ENCODE measurements at regions not wholly inside any gene's neighbourhood (a gene's known extent, or its start where the extent isn't known, plus 50 kb on each side); places are given as distances from the start of the nearest gene placed in this dataset.

DNA sequence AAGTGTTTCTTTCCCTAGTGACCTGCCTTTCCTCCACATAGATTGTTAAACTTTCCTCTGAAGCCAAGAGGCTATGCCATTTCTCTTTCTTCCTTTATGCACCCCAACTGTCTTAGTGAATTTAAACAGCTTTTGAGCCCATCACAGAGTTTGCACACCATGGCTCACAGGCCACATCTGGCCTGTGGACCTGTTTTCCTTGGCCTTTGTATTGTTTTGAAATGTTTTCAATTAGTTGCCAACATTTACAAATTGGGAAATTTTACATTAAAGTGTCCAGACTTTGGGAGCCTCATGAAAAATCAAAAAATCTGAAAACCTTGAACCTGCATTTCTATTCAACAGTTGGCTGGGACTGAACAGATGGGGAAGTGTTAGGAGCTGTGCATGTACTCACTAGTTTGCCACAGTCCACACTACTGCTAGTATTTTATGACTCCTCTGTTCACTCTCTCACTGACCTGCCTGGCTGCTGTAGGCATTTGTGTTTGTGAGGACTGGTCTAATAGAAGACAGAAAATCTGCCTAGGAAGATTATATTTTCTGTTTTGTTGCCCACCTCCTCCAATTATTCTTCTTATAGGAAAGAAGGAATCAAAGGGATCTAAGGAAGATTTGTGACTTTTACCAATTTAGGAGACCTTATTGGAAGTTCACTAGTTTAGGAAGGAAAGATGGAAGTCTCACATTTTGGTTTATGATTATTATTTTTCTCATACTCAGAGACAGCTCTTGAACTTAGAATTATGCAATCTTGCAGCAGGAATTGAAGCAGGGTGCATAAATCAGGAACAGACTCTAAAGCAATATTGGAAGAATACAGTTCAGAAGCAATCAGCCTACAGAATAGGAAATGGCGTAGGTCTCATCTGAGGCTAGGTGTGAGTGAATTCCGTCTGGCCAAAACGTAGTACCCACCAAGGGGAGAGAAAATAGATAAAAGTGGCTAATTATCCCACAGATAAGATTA lies 134.7 kb downstream of the HLX start:
- TF ChIP-seq, protein P1, sequence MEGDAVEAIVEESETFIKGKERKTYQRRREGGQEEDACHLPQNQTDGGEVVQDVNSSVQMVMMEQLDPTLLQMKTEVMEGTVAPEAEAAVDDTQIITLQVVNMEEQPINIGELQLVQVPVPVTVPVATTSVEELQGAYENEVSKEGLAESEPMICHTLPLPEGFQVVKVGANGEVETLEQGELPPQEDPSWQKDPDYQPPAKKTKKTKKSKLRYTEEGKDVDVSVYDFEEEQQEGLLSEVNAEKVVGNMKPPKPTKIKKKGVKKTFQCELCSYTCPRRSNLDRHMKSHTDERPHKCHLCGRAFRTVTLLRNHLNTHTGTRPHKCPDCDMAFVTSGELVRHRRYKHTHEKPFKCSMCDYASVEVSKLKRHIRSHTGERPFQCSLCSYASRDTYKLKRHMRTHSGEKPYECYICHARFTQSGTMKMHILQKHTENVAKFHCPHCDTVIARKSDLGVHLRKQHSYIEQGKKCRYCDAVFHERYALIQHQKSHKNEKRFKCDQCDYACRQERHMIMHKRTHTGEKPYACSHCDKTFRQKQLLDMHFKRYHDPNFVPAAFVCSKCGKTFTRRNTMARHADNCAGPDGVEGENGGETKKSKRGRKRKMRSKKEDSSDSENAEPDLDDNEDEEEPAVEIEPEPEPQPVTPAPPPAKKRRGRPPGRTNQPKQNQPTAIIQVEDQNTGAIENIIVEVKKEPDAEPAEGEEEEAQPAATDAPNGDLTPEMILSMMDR (IDR thresholded peaks at IDR 0.05; ENCODE audit: poor library complexity, severe bottlenecking), result no peak
- H3K27me3 ChIP-seq (ENCODE audit: insufficient read depth, poor library complexity, severe bottlenecking), result no peaks in the 10 kb centered on the region
- H3K4me1 ChIP-seq (ENCODE audit: insufficient read depth, poor library complexity, severe bottlenecking), result no peaks in the 10 kb centered on the region
- H3K27ac ChIP-seq (ENCODE audit: poor library complexity, severe bottlenecking), result no peak overlapping the region
- H3K9me3 ChIP-seq (ENCODE audit: severe bottlenecking), result no peaks in the 10 kb centered on the region
- H3K36me3 ChIP-seq (ENCODE audit: low read depth), result no peaks in the 10 kb centered on the region
- no peak overlapping the region for H3K4me3 ChIP-seq (ENCODE audit: severe bottlenecking)
- ATAC-seq (ENCODE audit: low read depth), result no peak
- no peak for DNase-seq (ENCODE audit: low spot score)

DNA sequence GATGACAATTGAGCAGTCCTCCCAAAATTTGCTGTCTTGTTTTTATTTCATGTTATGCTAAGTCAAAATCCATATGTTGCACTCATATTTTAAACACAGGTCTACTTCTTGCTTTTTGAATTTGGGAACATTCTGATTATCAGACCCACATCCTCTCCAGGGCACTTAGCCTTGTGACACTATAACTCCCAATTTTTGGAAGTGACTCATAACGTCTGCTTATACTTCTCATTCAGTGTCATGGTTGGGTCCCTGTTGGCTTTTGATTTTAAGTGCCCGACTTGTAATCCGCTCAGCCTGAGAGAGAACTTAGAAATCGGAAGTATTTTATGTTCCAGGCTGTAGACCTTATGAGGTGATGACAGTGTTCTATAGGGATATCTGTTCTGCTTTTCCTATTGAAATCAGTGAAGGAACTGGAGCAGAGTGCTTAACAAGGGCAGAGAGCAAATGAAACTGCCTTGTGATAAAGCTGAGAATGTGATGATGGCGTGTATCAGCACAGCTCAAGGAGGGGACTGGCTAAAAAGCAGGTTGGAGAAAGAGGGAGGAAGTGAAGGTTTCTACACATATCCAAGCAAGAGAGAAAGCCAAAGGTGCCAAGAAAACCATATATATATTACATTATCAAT lies 136.0 kb downstream of the HLX start:
- H3K27me3 ChIP-seq (ENCODE audit: insufficient read depth, poor library complexity, severe bottlenecking), result no peaks in the 10 kb centered on the region
- ATAC-seq (ENCODE audit: low read depth), result no peak
- no peaks in the 10 kb centered on the region for H3K36me3 ChIP-seq (ENCODE audit: low read depth)
- TF ChIP-seq, protein P1 (IDR thresholded peaks at IDR 0.05; ENCODE audit: poor library complexity, severe bottlenecking), result no peak
- DNase-seq (ENCODE audit: low spot score), result no peak
- H3K9me3 ChIP-seq (ENCODE audit: severe bottlenecking), result no peaks in the 10 kb centered on the region
- H3K4me3 ChIP-seq (ENCODE audit: severe bottlenecking), result no peak overlapping the region
- no peak overlapping the region for H3K27ac ChIP-seq (ENCODE audit: poor library complexity, severe bottlenecking)
- H3K4me1 ChIP-seq (ENCODE audit: insufficient read depth, poor library complexity, severe bottlenecking), result no peaks in the 10 kb centered on the region

DNA sequence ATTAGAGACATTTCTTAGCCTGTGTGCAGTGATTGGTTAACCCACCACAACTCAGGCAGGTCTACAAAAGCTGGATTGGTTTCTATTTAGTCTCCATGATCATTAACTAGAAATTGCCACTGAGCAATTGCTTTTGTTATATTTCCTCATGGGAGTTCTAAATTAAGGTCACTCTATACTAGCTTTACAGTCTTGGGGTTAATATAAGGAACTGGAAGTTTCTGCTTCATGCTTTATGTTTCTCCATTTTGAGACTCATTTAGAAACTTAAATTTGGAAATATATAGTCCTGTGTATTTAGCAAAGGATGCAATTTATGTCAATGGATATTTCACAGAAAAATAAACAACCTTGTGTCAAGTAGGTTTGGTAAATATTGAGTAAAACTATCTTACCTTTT lies 137.5 kb downstream of the HLX start:
- no peak overlapping the region for H3K4me3 ChIP-seq (ENCODE audit: severe bottlenecking)
- H3K27me3 ChIP-seq (ENCODE audit: insufficient read depth, poor library complexity, severe bottlenecking), result no peaks in the 10 kb centered on the region
- no peaks in the 10 kb centered on the region for H3K4me1 ChIP-seq (ENCODE audit: insufficient read depth, poor library complexity, severe bottlenecking)
- ATAC-seq (ENCODE audit: low read depth) (no peak), DNase-seq (ENCODE audit: low spot score) (no peak)
- H3K9me3 ChIP-seq (ENCODE audit: severe bottlenecking), result no peaks in the 10 kb centered on the region
- TF ChIP-seq, protein P1 (IDR thresholded peaks at IDR 0.05; ENCODE audit: poor library complexity, severe bottlenecking), result no peak
- no peaks in the 10 kb centered on the region for H3K36me3 ChIP-seq (ENCODE audit: low read depth)
- H3K27ac ChIP-seq (ENCODE audit: poor library complexity, severe bottlenecking), result no peak overlapping the region

DNA sequence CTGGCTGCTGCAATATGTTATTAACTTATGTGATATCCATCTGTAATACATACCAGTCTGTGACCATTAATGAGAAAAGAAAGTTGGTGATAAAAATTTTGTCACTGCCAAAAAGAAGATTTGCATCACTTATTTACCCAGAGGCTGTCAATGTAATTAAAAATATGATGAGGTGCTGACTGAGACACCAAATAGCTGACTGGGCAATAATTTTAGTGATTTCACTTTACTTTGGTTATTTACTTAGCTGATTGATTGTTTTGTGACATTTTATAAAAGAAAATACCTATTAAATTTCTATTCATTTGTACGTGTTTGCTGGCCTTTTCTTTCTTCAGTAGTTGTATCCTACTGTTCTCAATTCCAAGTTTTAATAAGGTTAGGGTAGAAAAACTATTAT lies 139.2 kb downstream of the HLX start:
- H3K4me3 ChIP-seq (ENCODE audit: severe bottlenecking), result no peak overlapping the region
- H3K9me3 ChIP-seq (ENCODE audit: severe bottlenecking), result no peaks in the 10 kb centered on the region
- TF ChIP-seq, protein P1 (IDR thresholded peaks at IDR 0.05; ENCODE audit: poor library complexity, severe bottlenecking), result no peak
- ATAC-seq (ENCODE audit: low read depth), result no peak
- no peaks in the 10 kb centered on the region for H3K36me3 ChIP-seq (ENCODE audit: low read depth)
- DNase-seq (ENCODE audit: low spot score), result no peak
- no peaks in the 10 kb centered on the region for H3K27me3 ChIP-seq (ENCODE audit: insufficient read depth, poor library complexity, severe bottlenecking)
- H3K27ac ChIP-seq (ENCODE audit: poor library complexity, severe bottlenecking), result no peak overlapping the region
- H3K4me1 ChIP-seq (ENCODE audit: insufficient read depth, poor library complexity, severe bottlenecking), result no peaks in the 10 kb centered on the region

All from RWPE2 (cell line).